HG02885 (cell line): ENCODE measurements at regions not wholly inside any gene's neighbourhood (a gene's known extent, or its start where the extent isn't known, plus 50 kb on each side); places are given as distances from the start of the nearest gene placed in this dataset.
"Not testable (repeated sequence)": the region's sequence is repeated elsewhere in the genome, so short reads cannot be mapped to it uniquely, and the experiment has no call there.

Source experiments
- ATAC-seq: cut with Tn5 transposase; IDR thresholded peaks from one replicate; pipeline ENCODE4 v1.9.1; 2021; ENCODE audit warnings: mild to moderate bottlenecking; ENCODE audit not compliant: unreplicated experiment, poor library complexity

DNA sequence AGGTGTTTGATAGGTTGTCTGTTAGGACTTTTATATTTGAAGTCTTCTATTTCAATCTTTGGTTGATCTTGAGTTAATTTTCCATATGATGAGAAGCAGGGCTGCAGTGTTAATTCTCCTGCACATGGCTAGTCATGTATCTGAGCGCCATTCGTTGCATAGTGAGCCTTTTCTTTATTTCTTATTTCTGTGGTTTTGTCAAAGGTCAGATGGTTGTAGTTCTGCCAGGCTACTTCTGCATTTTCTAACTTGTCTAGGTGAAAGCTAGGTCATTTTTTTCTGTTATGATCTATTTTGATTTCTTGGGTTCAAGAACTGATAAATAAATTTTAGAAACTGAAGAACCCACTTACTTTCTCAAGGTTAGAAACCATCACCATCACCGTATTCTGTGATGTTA is 56.7 kb downstream of the CCDC74A start:
- peak; percentile 27 for ATAC-seq

DNA sequence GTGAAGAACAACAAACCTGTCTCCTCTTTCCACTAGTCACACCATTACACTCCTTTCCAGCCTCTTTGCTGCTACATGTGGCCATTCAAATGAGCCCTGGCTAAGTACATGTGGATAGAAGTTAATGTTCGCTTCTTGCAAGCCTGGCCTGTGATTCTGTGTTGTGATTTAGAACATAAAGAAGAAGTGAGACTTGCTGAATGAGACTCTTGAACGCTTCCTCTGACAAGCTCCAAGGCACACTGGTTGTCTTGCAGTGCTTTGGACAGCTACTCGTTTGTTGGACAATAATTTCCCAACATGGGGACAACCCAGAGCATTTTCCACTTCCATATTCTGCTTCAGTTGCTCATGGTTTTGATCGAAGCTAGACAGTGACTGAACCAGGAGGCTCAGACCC is 57.3 kb downstream of the CCDC74A start:
- ATAC-seq, result peak; percentile 65

DNA sequence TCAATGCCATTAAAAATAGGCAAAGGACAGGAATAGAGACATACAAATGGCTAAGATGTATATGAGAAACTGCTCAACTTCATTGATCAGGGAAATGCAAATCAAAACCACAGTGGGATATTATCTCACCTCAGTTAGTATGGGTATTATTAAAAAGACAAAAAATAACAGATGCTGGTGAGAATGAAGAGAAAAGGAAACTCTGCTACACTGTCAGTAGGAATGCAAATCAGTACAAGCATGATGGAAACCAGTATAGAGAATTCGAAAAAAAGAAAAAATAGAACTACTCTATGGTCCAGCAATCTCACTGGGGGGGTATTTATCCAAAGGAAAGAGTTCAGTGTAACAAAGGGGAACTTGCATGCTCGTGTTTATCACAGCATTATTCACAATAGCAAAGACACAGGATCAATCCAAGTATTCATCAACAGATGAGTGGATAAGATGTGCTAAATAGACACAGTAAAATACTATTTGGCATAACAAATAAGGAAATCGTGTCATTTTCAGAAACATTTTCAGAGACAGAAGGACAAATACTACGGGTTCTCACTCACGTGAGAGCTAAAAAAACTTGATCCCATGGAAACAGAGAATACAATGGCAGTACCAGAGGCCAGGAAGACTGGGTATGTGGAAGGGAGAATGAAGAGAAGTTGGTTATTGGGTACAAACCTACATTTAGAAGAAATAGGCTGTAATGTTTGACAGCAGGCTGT is 60.6 kb downstream of the CCDC74A start:
- peak; percentile 84 for ATAC-seq

DNA sequence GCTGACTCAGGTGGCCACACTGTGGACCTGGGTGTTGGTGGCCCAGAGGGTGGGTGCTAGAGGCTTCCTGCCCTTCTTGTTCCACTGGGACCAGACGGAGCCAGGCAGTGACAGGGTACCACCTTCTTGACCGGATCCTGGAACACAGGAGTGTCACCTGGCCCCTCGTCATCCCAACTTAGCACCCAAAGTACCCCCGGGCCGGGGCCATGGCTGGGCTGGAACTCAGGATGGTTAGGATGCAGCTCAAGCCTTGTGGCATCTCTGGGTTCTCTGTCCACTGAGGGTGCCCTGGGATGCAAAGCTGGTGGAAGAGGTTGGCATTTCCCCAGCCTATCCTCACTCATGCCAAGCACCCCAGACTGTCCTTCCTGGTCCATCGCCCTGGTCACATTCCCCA is 61.4 kb downstream of the CCDC74A start:
- ATAC-seq, result not testable (repeated sequence)

DNA sequence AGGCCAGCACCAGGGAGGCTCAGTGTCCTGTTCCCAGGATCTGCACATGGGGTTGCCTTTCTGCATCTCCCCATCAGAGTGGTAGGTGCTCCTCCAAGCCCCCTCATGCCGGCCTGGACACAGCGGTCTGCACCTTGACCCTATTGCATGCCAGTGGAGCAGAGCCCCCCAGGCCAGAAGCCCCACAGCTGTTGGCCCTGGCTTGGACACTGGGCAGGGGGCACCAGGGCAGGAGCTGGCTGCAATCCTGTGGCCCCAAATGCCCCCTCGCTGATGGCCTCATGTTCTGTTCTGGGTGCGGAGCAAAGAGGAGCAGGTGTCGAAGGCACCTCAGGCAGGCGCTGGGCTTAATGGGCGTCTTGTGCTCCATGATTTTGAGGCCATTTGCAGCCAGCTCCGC is 62.7 kb downstream of the CCDC74A start:
- ATAC-seq, result no peak

DNA sequence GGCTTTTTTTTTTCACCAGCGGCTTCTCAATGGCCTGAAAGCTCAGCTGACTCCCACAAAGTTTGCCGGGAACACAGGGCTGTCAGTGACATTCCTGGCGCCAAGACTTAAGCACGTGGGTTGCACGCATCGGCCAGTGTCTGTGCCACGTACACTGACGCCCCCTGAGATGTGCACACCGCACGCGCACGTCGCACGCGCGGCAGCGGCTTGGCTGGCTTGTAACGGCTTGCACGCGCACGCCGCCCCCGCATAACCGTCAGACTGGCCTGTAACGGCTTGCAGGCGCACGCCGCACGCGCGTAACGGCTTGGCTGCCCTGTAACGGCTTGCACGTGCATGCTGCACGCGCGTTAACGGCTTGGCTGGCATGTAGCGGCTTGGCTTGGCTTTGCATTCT is 63.2 kb downstream of the CCDC74A start:
- ATAC-seq, result no peak

DNA sequence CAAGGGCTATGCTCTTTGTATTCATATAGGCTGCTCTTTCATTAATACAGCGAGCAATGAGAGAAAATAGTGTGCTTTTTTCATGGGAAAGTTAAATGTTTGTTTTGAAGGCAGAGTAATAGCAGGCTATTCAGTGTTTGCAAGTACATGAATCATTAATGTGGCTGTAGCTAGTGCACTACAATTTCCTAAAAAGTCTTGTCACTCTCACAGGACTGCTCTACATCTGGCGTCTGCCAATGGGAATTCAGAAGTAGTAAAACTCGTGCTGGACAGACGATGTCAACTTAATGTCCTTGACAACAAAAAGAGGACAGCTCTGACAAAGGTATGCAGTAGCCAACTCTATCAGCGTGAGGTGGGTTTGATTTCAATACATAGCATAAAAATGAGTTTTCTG is 68.9 kb downstream of the CCDC74A start:
- ATAC-seq, result not testable (repeated sequence)

DNA sequence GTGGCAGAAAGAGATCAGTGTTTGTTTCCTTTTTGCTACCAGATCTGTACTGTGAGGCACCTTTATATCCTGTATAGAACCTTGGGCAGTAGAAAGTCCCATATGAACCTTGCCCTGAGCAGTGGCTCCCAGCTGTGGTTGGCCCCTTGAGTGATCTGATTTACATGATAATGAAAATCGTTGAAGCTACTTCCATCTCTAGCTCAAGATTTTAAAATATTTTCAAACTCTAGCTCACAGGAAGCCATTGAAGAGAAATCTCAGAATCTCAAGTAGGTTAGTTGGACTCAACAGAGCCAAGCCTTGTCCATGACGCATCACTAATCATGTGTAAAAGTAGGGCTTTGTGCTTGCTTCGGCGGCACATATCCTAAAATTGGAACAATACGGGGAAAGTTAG is 74.8 kb downstream of the CCDC74A start:
- not testable (repeated sequence) for ATAC-seq

DNA sequence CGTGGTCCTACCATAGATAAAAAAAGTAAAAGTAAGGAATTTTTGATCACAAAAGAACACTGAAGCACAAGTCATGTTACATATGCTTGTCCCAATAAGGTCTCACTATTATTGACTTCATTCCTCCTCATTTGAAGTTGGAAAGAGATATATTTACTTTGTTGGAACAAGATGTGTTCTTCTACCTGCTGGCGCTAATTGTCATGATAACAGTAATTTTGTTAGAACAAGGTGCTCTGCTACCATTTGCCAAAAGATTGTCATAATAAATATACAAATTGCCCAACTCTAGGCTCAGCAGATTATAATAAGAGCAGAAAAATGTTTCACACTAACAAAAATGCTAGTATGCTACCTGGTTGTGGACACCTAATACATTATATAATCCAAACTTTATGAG is 77.0 kb downstream of the CCDC74A start:
- not testable (repeated sequence) for ATAC-seq

DNA sequence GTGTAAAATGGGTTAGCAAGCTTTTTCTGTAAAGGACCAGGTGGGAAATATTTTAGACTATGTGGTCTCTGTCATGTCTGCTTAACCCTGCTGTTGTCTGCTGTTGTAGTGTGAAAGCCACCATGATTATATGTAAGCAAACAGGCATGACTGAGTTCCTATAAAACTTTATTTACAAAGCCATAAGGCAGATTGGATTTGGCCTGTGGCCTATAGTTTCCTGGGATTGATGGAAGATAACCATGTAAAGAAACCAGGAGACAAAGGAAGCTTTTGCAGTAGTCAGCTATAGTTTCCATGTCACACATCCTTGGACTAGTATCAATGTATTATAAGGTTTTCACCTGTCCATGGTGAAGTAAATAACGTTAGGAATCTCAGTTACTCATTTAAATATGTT is 78.7 kb downstream of the CCDC74A start:
- not testable (repeated sequence) for ATAC-seq

DNA sequence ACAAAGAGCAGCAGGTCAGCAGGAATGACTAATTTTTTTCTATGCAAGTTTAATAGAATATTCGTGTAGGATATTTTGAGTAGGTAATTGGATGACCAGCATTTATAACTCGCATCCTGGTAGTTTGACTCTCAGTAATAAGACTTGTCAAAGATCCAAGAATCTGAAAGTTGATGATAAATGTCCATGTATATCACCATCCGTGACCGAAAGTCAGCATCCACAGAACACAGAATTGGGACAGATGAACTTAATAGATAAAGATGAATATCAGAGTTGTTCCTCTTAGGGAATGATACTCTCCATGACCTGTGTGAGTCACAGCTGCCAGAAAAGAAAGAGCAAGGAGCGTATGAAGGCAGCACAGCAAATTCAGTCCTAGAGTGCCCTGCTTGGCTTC is 79.4 kb downstream of the CCDC74A start:
- not testable (repeated sequence) for ATAC-seq

DNA sequence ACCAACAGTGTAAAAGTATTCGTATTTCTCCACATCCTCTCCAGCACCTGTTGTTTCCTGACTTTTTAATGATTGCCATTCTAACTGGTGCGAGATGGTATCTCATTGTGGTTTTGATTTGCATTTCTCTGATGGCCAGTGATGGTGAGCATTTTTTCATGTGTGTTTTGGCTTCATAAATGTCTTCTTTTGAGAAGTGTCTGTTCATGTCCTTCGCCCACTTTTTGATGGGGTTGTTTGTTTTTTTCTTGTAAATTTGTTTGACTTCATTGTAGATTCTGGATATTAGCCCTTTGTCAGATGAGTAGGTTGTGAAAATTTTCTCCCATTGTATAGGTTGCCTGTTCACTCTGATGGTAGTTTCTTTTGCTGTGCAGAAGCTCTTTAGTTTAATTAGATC is 86.9 kb downstream of the CCDC74A start:
- not testable (repeated sequence) for ATAC-seq

DNA sequence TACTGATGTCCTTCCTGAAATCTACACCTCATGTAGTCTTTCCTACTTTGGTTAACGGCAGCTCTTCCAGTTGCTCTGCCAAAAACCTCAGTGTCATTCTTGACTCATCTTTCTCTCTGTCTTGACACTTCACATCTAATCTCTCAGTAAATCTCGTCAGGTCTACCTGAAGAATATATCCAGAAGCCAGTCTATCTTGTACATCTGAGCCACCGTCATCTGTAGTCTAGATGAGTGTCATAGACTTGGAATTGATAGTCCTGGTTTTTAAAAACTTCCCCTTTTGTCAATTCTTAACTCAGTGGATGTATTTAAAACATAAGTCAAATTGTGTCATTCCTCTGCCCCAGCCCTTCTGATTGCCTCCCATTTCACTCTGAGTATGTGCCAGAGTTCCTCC is 90.6 kb downstream of the CCDC74A start:
- not testable (repeated sequence) for ATAC-seq

DNA sequence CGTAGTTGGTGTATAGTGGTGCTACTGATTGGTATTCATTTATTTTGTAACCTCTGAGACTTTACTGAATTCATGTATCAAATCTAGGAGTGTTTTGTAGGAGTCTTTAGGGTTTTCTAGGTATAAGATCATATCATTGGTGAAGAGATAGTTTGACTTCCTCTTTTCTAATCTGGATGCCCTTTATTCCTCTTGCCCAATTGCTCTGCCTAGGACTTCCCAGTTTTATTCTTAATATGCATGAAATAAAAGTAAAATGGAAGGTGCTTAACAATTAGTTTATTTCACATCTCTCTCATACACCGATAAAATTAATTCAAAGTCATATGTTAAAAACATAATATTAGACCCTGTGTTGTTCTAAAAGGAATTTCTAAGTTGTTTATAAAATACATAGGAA is 95.2 kb downstream of the CCDC74A start:
- ATAC-seq, result not testable (repeated sequence)

DNA sequence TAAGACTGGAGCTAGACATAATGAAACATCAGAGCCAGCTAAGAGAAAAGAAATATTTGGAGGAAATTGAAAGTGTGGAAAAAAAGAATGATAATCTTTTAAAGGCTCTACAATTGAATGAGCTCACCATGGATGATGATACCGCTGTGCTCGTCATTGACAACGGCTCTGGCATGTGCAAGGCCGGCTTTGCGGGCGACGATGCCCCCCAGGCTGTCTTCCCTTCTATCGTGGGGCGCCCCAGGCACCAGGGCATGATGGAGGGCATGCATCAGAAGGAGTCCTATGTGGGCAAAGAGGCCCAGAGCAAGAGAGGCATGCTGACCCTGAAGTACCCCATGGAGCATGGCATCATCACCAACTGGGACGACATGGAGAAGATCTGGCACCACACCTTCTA is 98.3 kb downstream of the CCDC74A start:
- not testable (repeated sequence) for ATAC-seq

DNA sequence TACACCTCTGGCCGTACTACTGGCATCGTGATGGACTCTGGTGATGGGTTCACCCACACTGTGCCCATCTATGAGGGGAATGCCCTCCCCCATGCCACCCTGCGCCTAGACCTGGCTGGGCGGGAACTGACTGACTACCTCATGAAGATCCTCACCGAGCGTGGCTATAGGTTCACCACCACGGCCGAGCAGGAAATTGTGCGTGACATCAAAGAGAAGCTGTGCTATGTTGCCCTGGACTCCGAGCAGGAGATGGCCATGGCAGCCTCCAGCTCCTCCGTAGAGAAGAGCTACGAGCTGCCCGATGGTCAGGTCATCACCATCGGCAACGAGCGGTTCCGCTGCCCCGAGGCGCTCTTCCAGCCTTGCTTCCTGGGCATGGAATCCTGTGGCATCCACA is 98.9 kb downstream of the CCDC74A start:
- ATAC-seq, result not testable (repeated sequence)

DNA sequence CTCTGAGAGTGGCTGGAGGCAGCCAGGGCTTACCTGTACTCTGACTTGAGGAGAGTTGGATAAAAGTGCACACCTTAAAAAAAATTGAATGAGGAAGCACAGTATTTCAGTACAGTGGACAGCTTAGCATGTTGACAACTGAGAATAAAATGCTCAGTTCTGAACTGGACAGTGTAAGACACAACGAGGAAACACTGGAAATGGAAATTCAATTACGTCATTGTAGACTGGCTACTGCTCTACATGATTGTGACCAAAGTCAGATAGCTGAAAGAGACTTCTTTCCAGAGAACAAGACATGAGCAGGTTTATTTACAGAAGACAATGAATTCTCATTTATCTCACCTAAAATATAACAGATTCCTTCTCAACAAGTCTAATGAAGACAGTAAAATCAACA is 100.1 kb downstream of the CCDC74A start:
- ATAC-seq, result not testable (repeated sequence)

DNA sequence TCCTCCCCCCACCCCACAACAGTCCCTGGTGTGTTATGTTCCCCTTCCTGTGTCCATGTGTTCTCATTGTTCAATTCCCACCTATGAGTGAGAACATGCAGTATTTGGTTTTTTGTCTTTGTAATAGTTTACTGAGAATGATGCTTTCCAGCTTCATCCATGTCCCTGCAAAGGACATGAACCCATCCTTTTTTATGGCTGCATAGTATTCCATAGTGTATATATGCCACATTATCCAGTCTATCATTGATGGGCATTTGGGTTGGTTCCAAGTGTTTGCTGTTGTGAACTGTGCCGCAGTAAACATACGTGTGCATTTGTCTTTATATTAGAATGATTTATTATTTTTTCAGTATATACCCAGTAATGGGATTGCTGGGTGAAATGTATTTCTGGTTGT is 104.0 kb downstream of the CCDC74A start:
- ATAC-seq, result not testable (repeated sequence)

DNA sequence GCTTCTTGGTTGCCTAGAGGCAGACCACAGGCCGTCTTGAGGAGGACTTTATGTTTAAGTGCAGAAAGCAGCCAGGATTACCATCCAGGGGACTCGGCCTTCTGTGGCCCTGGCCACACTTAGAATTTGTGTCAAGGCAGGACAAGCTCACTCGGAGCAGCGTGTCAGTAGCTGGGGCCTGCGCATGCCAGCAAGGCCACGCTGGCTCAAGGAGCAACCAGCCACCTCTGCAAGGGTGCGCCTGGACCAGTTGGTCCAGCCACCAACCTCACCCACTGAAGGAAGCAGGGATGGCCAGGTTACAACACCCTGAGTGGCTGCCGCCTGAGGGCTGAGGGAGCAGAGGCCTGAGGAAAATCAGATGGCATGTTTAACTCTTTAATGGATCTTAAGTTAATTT is 105.7 kb downstream of the CCDC74A start:
- ATAC-seq, result not testable (repeated sequence)

DNA sequence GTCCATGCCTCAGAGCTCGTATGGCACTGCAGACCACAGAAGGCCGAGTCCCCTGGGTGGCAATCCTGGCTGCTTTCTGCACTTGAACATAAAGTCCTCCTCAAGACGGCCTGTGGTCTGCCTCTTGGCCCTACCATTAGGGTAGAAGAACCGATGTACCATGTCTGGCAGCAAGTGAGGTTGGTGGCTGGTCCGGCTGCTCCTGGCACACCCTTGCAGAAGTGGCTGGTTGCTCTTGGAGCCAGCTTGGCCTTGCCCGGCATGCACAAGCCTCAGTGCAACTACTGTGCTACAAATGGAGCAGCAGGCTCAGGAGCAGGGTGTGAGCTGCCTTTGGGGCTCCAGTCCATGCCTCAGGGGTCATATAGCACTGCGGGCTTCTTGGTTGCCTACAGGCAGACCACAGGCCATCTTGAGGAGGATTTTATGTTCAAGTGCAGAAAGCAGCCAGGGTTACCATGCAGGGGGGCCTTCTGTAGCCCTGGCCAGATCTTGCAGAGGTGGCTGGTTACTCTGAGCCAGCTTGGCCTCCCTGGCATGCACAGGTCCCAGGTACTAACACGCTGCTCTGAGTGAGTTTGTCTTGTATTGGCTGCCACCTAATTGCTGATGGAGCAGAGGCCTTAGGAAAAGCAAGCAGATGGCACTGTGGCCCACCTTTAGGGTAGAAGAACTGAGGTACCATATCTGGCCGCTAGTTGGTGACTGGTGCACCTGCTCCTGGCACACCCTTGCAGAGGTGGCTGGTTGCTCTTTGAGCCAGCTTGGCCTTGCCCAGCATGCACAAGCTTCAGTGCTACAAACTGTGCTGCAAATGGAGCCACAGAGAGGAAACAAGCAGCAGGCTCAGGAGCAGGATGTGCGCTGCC is 106.4 kb downstream of the CCDC74A start:
- ATAC-seq, result not testable (repeated sequence)

DNA sequence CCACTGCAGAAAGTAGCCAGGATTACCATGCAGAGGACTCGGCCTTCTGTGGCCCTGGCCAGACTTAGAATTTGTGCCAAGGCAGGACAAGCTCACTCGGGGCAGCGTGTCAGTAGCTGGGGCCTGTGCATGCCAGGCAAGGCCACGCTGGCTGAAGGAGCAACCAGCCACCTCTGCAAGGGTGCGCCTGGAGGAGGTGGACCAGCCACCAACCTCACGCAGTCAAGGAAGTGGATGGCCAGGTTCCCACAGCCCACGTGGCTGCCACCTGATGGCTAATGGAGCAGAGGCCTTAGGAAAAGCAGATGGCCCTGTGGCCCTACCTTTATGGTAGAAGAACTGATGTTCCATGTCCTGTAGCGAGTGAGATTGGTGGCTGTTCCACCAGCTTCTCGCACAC is 107.9 kb downstream of the CCDC74A start:
- no peak for ATAC-seq
